AG09309 (cell line): ENCODE measurements at regions not wholly inside any gene's neighbourhood (a gene's known extent, or its start where the extent isn't known, plus 50 kb on each side); places are given as distances from the start of the nearest gene placed in this dataset.

Experiments
- DNase-seq: peaks from one replicate; pipeline ENCODE4 v3.0.0-alpha.2; 2010; ENCODE audit warnings: low read depth
- H3K4me3 ChIP-seq: 2 replicates; pipeline ENCODE4 v1.5.1; 2011; ENCODE audit warnings: mild to moderate bottlenecking, low read depth, low read length, moderate library complexity; ENCODE audit not compliant: control insufficient read depth
- CTCF ChIP-seq: IDR thresholded peaks from 2 replicates; pipeline ENCODE4 v1.5.1; 2011; ENCODE audit warnings: mild to moderate bottlenecking, low read depth, low read length, inconsistent platforms; ENCODE audit not compliant: insufficient read depth, control insufficient read depth; ENCODE audit errors: missing control alignments

- DNase-seq = no peak
- TF ChIP-seq CTCF = no peak
- no peak overlapping the region for H3K4me3 ChIP-seq
Observed at GRCh38 chr10:78936412-78937342, 132.1 kb upstream of the ZMIZ1 start.

- DNase-seq = no peak
- no peak overlapping the region for H3K4me3 ChIP-seq
- no peak for TF ChIP-seq CTCF
Observed at GRCh38 chr10:78937393-78937792, 131.4 kb upstream of the ZMIZ1 start.

GRCh38 chr10:78937800-78938694, 130.7 kb upstream of the ZMIZ1 start:
- H3K4me3 ChIP-seq = no peak overlapping the region
- no peak for DNase-seq
- TF ChIP-seq CTCF = no peak

GRCh38 chr10:78938695-78939672, 129.8 kb upstream of the ZMIZ1 start:
- no peak for TF ChIP-seq CTCF
- H3K4me3 ChIP-seq = no peak overlapping the region
- DNase-seq = no peak

- DNase-seq = no peak
- no peak overlapping the region for H3K4me3 ChIP-seq
- TF ChIP-seq CTCF = no peak
Observed at GRCh38 chr10:78942091-78942501, 126.7 kb upstream of the ZMIZ1 start.
